MM.1S (cell line): ENCODE measurements at regions not wholly inside any gene's neighbourhood (a gene's known extent, or its start where the extent isn't known, plus 50 kb on each side); places are given as distances from the start of the nearest gene placed in this dataset.

Experiments used
- DNase-seq: peaks from one replicate; pipeline ENCODE4 v3.0.0-alpha.2; 2015
- H2AFZ ChIP-seq: fragments of 300-600 bp; sonication (generic); 2 replicates; pipeline ENCODE4 v1.6.0; 2016; ENCODE audit warnings: antibody characterized with exemption, low read length
- H3F3A ChIP-seq: fragments of 300-600 bp; sonication (generic); 2 replicates; pipeline ENCODE4 v1.6.1; 2016; ENCODE audit warnings: mild to moderate bottlenecking, antibody characterized with exemption, low read length, moderate library complexity, mixed read lengths; ENCODE audit not compliant: insufficient read depth
- H3K27ac ChIP-seq: fragments of 300-600 bp; sonication (generic); 2 replicates; pipeline ENCODE4 v1.5.1; 2016; ENCODE audit warnings: mild to moderate bottlenecking, low read length
- H3K27me3 ChIP-seq: fragments of 300-600 bp; sonication (generic); replicated peaks from 2 replicates; pipeline ENCODE4 v1.6.0; 2016; ENCODE audit warnings: low read length; ENCODE audit not compliant: insufficient read depth
- H3K36me3 ChIP-seq: fragments of 300-600 bp; sonication (generic); replicated peaks from 2 replicates; pipeline ENCODE4 v1.6.1; 2016; ENCODE audit warnings: mild to moderate bottlenecking, low read length, mixed read lengths; ENCODE audit not compliant: insufficient read depth
- H3K4me1 ChIP-seq: fragments of 300-600 bp; sonication (generic); 2 replicates; pipeline ENCODE4 v1.6.1; 2016; ENCODE audit warnings: low read length, mixed read lengths
- H3K4me2 ChIP-seq: fragments of 300-600 bp; sonication (generic); 2 replicates; pipeline ENCODE4 v1.6.0; 2016; ENCODE audit warnings: low read depth, low read length
- H3K4me3 ChIP-seq: fragments of 300-600 bp; sonication (generic); 2 replicates; pipeline ENCODE4 v1.5.1; 2016; ENCODE audit warnings: low read length, mixed read lengths
- H3K79me2 ChIP-seq: fragments of 300-600 bp; sonication (generic); 2 replicates; pipeline ENCODE4 v1.6.1; 2016; ENCODE audit warnings: mixed run types, low read length, mixed read lengths
- H3K9ac ChIP-seq: fragments of 300-600 bp; sonication (generic); 2 replicates; pipeline ENCODE4 v1.6.1; 2016; ENCODE audit warnings: low read length, mixed read lengths
- H3K9me2 ChIP-seq: fragments of 300-600 bp; sonication (generic); replicated peaks from 2 replicates; pipeline ENCODE4 v1.6.1; 2016; ENCODE audit warnings: mild to moderate bottlenecking, low read length, mixed read lengths; ENCODE audit not compliant: insufficient read depth
- H3K9me3 ChIP-seq: fragments of 300-600 bp; sonication (generic); replicated peaks from 2 replicates; pipeline ENCODE4 v1.6.1; 2016; ENCODE audit warnings: mild to moderate bottlenecking, low read length, mixed read lengths; ENCODE audit not compliant: insufficient read depth
- H4K20me1 ChIP-seq: fragments of 300-600 bp; sonication (generic); 2 replicates; pipeline ENCODE4 v1.6.1; 2016; ENCODE audit warnings: mild to moderate bottlenecking, low read length, moderate library complexity, mixed read lengths; ENCODE audit not compliant: insufficient read depth
- CTCF ChIP-seq: fragments of 300-600 bp; sonication (generic); IDR thresholded peaks from 2 replicates; pipeline ENCODE4 v1.5.1; 2016; ENCODE audit warnings: antibody characterized with exemption, low read length, mixed read lengths
- EZH2 ChIP-seq: fragments of 300-600 bp; sonication (generic); optimal IDR thresholded peaks from 2 replicates; pipeline ENCODE3; 2017; ENCODE audit warnings: low read depth, mild to moderate bottlenecking, antibody characterized with exemption, low read length, mixed read lengths
- EZH2phosphoT487 ChIP-seq: fragments of 300-600 bp; sonication (generic); IDR thresholded peaks from 2 replicates; pipeline ENCODE4 v1.6.1; 2018; ENCODE audit warnings: antibody characterized with exemption, low read length

- H3K9me2 ChIP-seq = no peaks in the 10 kb centered on the region
- H3K4me1 ChIP-seq = peaks cover 16% of the 10 kb centered on the region
- no peak overlapping the region for H3K9ac ChIP-seq
- no peak overlapping the region for H3K4me2 ChIP-seq
- H3K4me3 ChIP-seq = no peak overlapping the region
- no peak overlapping the region for H2AFZ ChIP-seq
- H4K20me1 ChIP-seq = no peaks in the 10 kb centered on the region
- no peak for DNase-seq
- no peaks in the 10 kb centered on the region for H3K36me3 ChIP-seq
- TF ChIP-seq CTCF (no peak), EZH2phosphoT487 (no peak), EZH2 (no peak)
- no peak overlapping the region for H3K27ac ChIP-seq
- no peaks in the 10 kb centered on the region for H3K79me2 ChIP-seq
- no peaks in the 10 kb centered on the region for H3K27me3 ChIP-seq
- H3K9me3 ChIP-seq = no peaks in the 10 kb centered on the region
- H3F3A ChIP-seq = no peaks in the 10 kb centered on the region
Observed at GRCh38 chr12:47410383-47410782, 295.4 kb downstream of the RPAP3 start.

- Histone ChIP-seq H3K4me2 (no peak overlapping the region), H3K79me2 (no peaks in the 10 kb centered on the region), H4K20me1 (no peaks in the 10 kb centered on the region), H2AFZ (no peak overlapping the region), H3K9ac (no peak overlapping the region), H3K27ac (no peak overlapping the region), H3K27me3 (no peaks in the 10 kb centered on the region), H3K9me3 (no peaks in the 10 kb centered on the region), H3F3A (no peaks in the 10 kb centered on the region), H3K36me3 (no peaks in the 10 kb centered on the region), H3K4me3 (no peak overlapping the region), H3K4me1 (peaks cover 16% of the 10 kb centered on the region), H3K9me2 (no peaks in the 10 kb centered on the region)
- no peak for DNase-seq
- TF ChIP-seq CTCF (no peak), EZH2phosphoT487 (no peak), EZH2 (no peak)
Observed at GRCh38 chr12:47409310-47409987, 296.4 kb downstream of the RPAP3 start.

DNA sequence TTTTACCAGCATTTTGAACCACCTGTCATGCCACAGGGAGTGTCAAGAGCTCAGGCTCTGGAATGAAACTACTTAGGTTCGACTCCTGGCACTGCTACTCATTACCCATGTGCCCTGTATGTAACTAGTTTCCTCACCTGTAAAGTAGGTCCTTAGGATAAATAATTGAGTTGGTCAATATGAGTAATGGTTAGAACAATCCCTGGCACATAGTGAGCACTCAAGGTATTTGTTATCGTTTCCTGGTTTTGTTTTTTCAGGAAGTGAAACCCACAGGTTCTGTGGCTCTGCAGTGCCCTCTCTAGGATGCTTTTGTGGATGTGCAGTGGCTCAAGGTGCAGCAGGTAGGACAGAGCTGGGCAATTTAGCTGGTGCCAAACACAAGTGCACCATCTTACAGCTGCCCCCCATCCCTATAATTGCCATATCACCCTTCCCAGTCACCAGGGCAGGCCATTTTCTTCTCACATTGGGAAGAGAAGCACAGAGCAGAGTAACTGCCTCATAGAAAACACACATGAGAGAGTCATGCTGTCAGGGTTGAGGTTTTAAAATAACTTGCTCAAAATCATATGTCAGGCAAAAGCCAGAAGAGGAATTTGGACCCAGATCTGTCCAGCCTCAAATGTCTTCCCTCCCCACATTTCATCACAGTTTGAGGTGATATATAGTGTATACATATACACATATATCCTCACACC is 297.5 kb downstream of the RPAP3 start:
- peak overlapping the region; percentile 42 for H3K4me2 ChIP-seq
- no peak overlapping the region for H3K4me3 ChIP-seq
- DNase-seq = peak; percentile 73

More for the DNA sequence above, 297.5 kb downstream of the RPAP3 start:
- TF ChIP-seq EZH2 (no peak), CTCF (peak; percentile 82), EZH2phosphoT487 (no peak)
- Histone ChIP-seq H3K79me2 (no peaks in the 10 kb centered on the region), H3K27ac (peak overlapping the region; percentile 25; the same call in 1 of the 2 replicates), H4K20me1 (no peaks in the 10 kb centered on the region), H3K27me3 (no peaks in the 10 kb centered on the region), H3K9me2 (no peaks in the 10 kb centered on the region), H3K36me3 (no peaks in the 10 kb centered on the region), H3K9ac (no peak overlapping the region), H3K4me1 (peaks cover 16% of the 10 kb centered on the region), H2AFZ (peak overlapping the region; percentile 51), H3F3A (no peaks in the 10 kb centered on the region), H3K9me3 (no peaks in the 10 kb centered on the region)
